GM12878 (cell line): ENCODE measurements at regions not wholly inside any gene's neighbourhood (a gene's known extent, or its start where the extent isn't known, plus 50 kb on each side); places are given as distances from the start of the nearest gene placed in this dataset.
A peak's percentile ranks its signal among the peaks of the same experiment; 100 is the strongest.

Experiments used
- ATAC-seq: fragments of 200-7000 bp; cut with Tn5 transposase; 3 replicates; pipeline ENCODE4 v1.9.1; 2020; ENCODE audit warnings: mild to moderate bottlenecking, moderate library complexity
- BruUV-seq: library from RNA; stranded (reverse); fragments of 400-500 nt; replicated peaks from 2 replicates; lab custom pipeline; 2021; lab: Mats Ljungman, UMichigan
- CTCF ChIA-PET: fragments of 300-600 bp; sonication (Branson Sonifier 250); formaldehyde crosslinking; extraction: SDS; loops from one replicate; lab custom pipeline; 2021; ENCODE audit warnings: inconsistent platforms; lab: Yijun Ruan, JAX
- POLR2A ChIA-PET: fragments of 350-600 bp; formaldehyde crosslinking; extraction: SDS; loops from one replicate; lab custom pipeline; 2021; ENCODE audit warnings: inconsistent platforms; lab: Charles Lee
- RAD21 ChIA-PET: fragments of 300-600 bp; sonication (Branson Sonifier 250); formaldehyde crosslinking; loops from one replicate; lab custom pipeline; 2023; ENCODE audit warnings: antibody characterized with exemption; ENCODE audit not compliant: unreplicated experiment; lab: Charles Lee
- SMC1A ChIA-PET: fragments of 300-600 bp; sonication (Branson Sonifier 250); formaldehyde crosslinking; loops from one replicate; lab custom pipeline; 2023; ENCODE audit not compliant: unreplicated experiment, uncharacterized antibody; lab: Charles Lee
- DNase-seq: peaks from one replicate; pipeline ENCODE4 v3.0.0-alpha.2; 2011; ENCODE audit warnings: low read depth, low spot score
- FAIRE-seq: peaks from 3 replicates; lab custom pipeline; 2011; peaks lifted over from hg19 to GRCh38; lab: Jason Lieb, UNC
- H2AFZ ChIP-seq: 2 replicates; pipeline ENCODE4 v1.6.0; 2011; ENCODE audit warnings: low read depth, low read length, control low read depth; ENCODE audit not compliant: control insufficient read depth
- H3K27ac ChIP-seq: 2 replicates; pipeline ENCODE4 v1.5.1; 2011; ENCODE audit warnings: control low read depth; ENCODE audit not compliant: control insufficient read depth, insufficient read depth
- H3K27me3 ChIP-seq, 2 experiments: replicated peaks in 1 of 2; 2 replicates each; pipeline versions ENCODE4 v1.6.0 to v1.6.1; 2011; ENCODE audit warnings: low read length in 1 of 2; ENCODE audit not compliant: control insufficient read depth in 2 of 2, insufficient read depth in 2 of 2
- H3K36me3 ChIP-seq, 2 experiments: 2 replicates each; pipeline ENCODE4 v1.5.1; 2011; ENCODE audit warnings: low read length in 1 of 2; ENCODE audit not compliant: control insufficient read depth in 2 of 2, insufficient read depth in 2 of 2
- H3K4me1 ChIP-seq: 2 replicates; pipeline ENCODE4 v1.6.1; 2011; ENCODE audit warnings: mild to moderate bottlenecking, low read length, moderate library complexity, mixed read lengths; ENCODE audit not compliant: control insufficient read depth, insufficient read depth
- H3K4me2 ChIP-seq: 2 replicates; pipeline ENCODE4 v1.6.0; 2011; ENCODE audit warnings: control low read depth; ENCODE audit not compliant: control insufficient read depth, insufficient read depth
- H3K4me3 ChIP-seq: fragments of 200-600 bp; sonication (generic); 2 replicates; pipeline ENCODE4 v1.5.1; 2016
- H3K79me2 ChIP-seq: 2 replicates; pipeline ENCODE4 v1.6.0; 2011; ENCODE audit warnings: low read length; ENCODE audit not compliant: control insufficient read depth, insufficient read depth
- H3K9ac ChIP-seq: 2 replicates; pipeline ENCODE4 v1.8.0; 2011; ENCODE audit warnings: low read length, control low read depth, mixed read lengths; ENCODE audit not compliant: control insufficient read depth, insufficient read depth
- H3K9me3 ChIP-seq: replicated peaks from 3 replicates; pipeline ENCODE4 v1.5.1; 2011; ENCODE audit warnings: mild to moderate bottlenecking, low read length; ENCODE audit not compliant: control insufficient read depth, insufficient read depth
- H4K20me1 ChIP-seq: 2 replicates; pipeline ENCODE4 v1.6.0; 2011; ENCODE audit not compliant: control insufficient read depth, insufficient read depth
- BACH1 ChIP-seq: fragments of 450-650 bp; IDR thresholded peaks from 2 replicates; pipeline ENCODE4 v1.6.1; 2017; ENCODE audit warnings: mild to moderate bottlenecking, borderline replicate concordance
- BMI1 ChIP-seq: fragments of 450-650 bp; IDR thresholded peaks from 2 replicates; pipeline ENCODE4 v1.6.1; 2016; ENCODE audit warnings: mild to moderate bottlenecking, moderate library complexity, borderline replicate concordance
- DPF2 ChIP-seq: fragments of 450-650 bp; IDR thresholded peaks from 2 replicates; pipeline ENCODE4 v1.6.1; 2017; ENCODE audit warnings: mild to moderate bottlenecking
- GATAD2B ChIP-seq: fragments of 450-650 bp; conservative IDR thresholded peaks from 2 replicates; pipeline ENCODE4 v1.6.1; 2017; ENCODE audit warnings: low read depth, mild to moderate bottlenecking, moderate library complexity
- KDM1A ChIP-seq: fragments of 200-600 bp; sonication (generic); IDR thresholded peaks from 2 replicates; pipeline ENCODE4 v1.6.1; 2016; ENCODE audit warnings: borderline replicate concordance
- MTA3 ChIP-seq: IDR thresholded peaks from 2 replicates; pipeline ENCODE4 v1.6.1; 2012; ENCODE audit warnings: low read length, inconsistent platforms, borderline replicate concordance
- RBBP5 ChIP-seq: fragments of 200-600 bp; sonication (generic); conservative IDR thresholded peaks from 2 replicates; pipeline ENCODE4 v1.6.1; 2016
- RUNX3 ChIP-seq: IDR thresholded peaks from 2 replicates; pipeline ENCODE4 v1.6.1; 2012; ENCODE audit warnings: low read length, inconsistent platforms
- SIX5 ChIP-seq: IDR thresholded peaks from 2 replicates; pipeline ENCODE4 v1.6.1; 2011; ENCODE audit warnings: mild to moderate bottlenecking, low read depth, low read length, moderate library complexity; ENCODE audit not compliant: severe bottlenecking
- SMAD1 ChIP-seq: fragments of 450-650 bp; IDR thresholded peaks from 2 replicates; pipeline ENCODE4 v1.6.1; 2018; ENCODE audit warnings: mild to moderate bottlenecking, low read depth; ENCODE audit not compliant: partially characterized antibody
- SMARCA5 ChIP-seq: fragments of 450-650 bp; IDR thresholded peaks from 2 replicates; pipeline ENCODE4 v1.6.1; 2017; ENCODE audit warnings: mild to moderate bottlenecking
- TAF1 ChIP-seq: IDR thresholded peaks from 2 replicates; pipeline ENCODE4 v1.6.1; 2011; ENCODE audit warnings: mild to moderate bottlenecking, low read depth, low read length, borderline replicate concordance
- TCF7 ChIP-seq: IDR thresholded peaks from 2 replicates; pipeline ENCODE4 v1.6.1; 2014; ENCODE audit warnings: antibody characterized with exemption, borderline replicate concordance
- ZNF384 ChIP-seq: IDR thresholded peaks from 2 replicates; pipeline ENCODE4 v1.6.1; 2012; ENCODE audit warnings: low read depth, mild to moderate bottlenecking, low read length, improper control_type of control experiment, borderline replicate concordance
- WGBS: methylation state at CpG from one replicate; pipeline ENCODE4 v1.1.6; 2016; ENCODE audit warnings: low lambda C conversion rate; ENCODE audit not compliant: insufficient replicate concordance, insufficient coverage; ENCODE audit errors: missing lambda C conversion rate; 5-methylcytosine and 5-hydroxymethylcytosine counted together
- in situ Hi-C: fragments of 300-500 bp; cut with MboI; formaldehyde crosslinking; loops from 9 replicates; pipeline ENCODE4 v1.14.3; 2018; ENCODE audit warnings: mixed read lengths
- intact Hi-C: fragments of 100-400 bp; cut with micrococcal nuclease; formaldehyde crosslinking; loops from one replicate; pipeline ENCODE4 v1.14.2; 2022; ENCODE audit not compliant: unreplicated experiment
- TF ChIP-seq, protein P1 (sequence below): fragments of 450-650 bp; IDR thresholded peaks from 2 replicates; pipeline ENCODE4 v1.6.1; 2014; ENCODE audit warnings: mild to moderate bottlenecking

- WGBS: 8% methylated on average over 1 of the region's 1 CpG
- no peaks in the 10 kb centered on the region for H3K79me2 ChIP-seq
- ChIA-PET POLR2A (no interaction called here), SMC1A (interaction anchor here (0.7 kb wide), 1 partner anchor 94 kb away, joined by 3 read pairs; no protein-coding TSS in a partner anchor), RAD21 (interaction anchor here (1.2 kb wide), 1 partner anchor 397 kb away, joined by 3 read pairs; no protein-coding TSS in a partner anchor), CTCF (no interaction called here)
- no peaks in the 10 kb centered on the region for H3K9me3 ChIP-seq
- no peak overlapping the region for H3K4me3 ChIP-seq
- intact Hi-C loops (no loop called here), in situ Hi-C loops (no loop called here)
- no TSS peak for BruUV-seq
- H3K4me2 ChIP-seq: no peak overlapping the region
- DNase-seq (no peak), ATAC-seq (peak; percentile 37; the same call in 1 of the 3 replicates), FAIRE-seq (no peak)
- no peak for TF ChIP-seq RUNX3
- no peak for TF ChIP-seq DPF2
- TF ChIP-seq SIX5: no peak
- TF ChIP-seq GATAD2B: no peak
- no peak for TF ChIP-seq TAF1
- TF ChIP-seq RBBP5: no peak
- no peak for TF ChIP-seq MTA3
- TF ChIP-seq ZNF384: no peak
- TF ChIP-seq BACH1: no peak
- TF ChIP-seq SMARCA5: no peak
- no peak for TF ChIP-seq TCF7
- TF ChIP-seq BMI1: no peak
- TF ChIP-seq, protein P1, sequence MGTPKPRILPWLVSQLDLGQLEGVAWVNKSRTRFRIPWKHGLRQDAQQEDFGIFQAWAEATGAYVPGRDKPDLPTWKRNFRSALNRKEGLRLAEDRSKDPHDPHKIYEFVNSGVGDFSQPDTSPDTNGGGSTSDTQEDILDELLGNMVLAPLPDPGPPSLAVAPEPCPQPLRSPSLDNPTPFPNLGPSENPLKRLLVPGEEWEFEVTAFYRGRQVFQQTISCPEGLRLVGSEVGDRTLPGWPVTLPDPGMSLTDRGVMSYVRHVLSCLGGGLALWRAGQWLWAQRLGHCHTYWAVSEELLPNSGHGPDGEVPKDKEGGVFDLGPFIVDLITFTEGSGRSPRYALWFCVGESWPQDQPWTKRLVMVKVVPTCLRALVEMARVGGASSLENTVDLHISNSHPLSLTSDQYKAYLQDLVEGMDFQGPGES: no peak
- no peak for TF ChIP-seq KDM1A
- no peak for TF ChIP-seq SMAD1
- no peaks in the 10 kb centered on the region for H3K4me1 ChIP-seq
- no peaks in the 10 kb centered on the region for H4K20me1 ChIP-seq
- H3K36me3 ChIP-seq: no peaks in the 10 kb centered on the region
- H3K27me3 ChIP-seq: no peaks in the 10 kb centered on the region
- no peak overlapping the region for H3K9ac ChIP-seq
- H3K27ac ChIP-seq: no peak overlapping the region
- no peak overlapping the region for H2AFZ ChIP-seq
These were observed 221.4 kb downstream of the SPATA31D1 start for GRCh38 chr9:82209797-82210470.
